DOHH2 (cell line): ENCODE measurements at regions not wholly inside any gene's neighbourhood (a gene's known extent, or its start where the extent isn't known, plus 50 kb on each side); places are given as distances from the start of the nearest gene placed in this dataset.

Source experiments
- CTCF ChIP-seq: fragments of 200-600 bp; sonication (generic); IDR thresholded peaks from one replicate; pipeline ENCODE4 v1.5.1; 2014; ENCODE audit warnings: antibody characterized with exemption, mild to moderate bottlenecking, low read depth, low read length; ENCODE audit not compliant: poor library complexity, severe bottlenecking
- EZH2phosphoT487 ChIP-seq: fragments of 200-600 bp; sonication (generic); IDR thresholded peaks from 2 replicates; pipeline ENCODE4 v1.6.1; 2017; ENCODE audit warnings: borderline replicate concordance, mild to moderate bottlenecking, antibody characterized with exemption, low read length, moderate library complexity, mixed read lengths

DNA sequence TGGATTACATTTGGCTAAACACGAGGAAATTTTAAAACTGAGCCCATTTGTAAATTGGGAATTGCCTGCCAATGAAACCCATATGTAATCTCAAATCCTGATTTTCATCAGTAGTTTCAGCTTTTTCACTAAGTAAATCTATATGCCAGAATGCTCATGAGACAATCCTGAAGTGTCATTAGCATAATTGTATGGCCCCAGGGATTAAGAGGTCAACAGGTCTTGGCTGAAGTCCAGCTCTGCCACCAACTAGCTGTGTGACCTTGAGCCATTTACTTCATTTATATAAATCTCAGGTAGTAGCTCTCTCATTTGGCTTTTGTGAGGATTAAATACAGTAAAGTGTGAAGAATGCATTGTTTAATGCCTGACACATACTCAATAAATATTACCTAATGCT, 320.5 kb upstream of the EMCN start:
- TF ChIP-seq CTCF (no peak), EZH2phosphoT487 (no peak)
